AG09319 (cell line): ENCODE measurements at regions not wholly inside any gene's neighbourhood (a gene's known extent, or its start where the extent isn't known, plus 50 kb on each side); places are given as distances from the start of the nearest gene placed in this dataset.
"Not testable (repeated sequence)": the region's sequence is repeated elsewhere in the genome, so short reads cannot be mapped to it uniquely, and the experiment has no call there.

Source experiments
- DNase-seq: peaks from one replicate; pipeline ENCODE4 v3.0.0-alpha.2; 2010; ENCODE audit warnings: low read depth; ENCODE audit errors: extremely low read depth
- CTCF ChIP-seq: IDR thresholded peaks from 2 replicates; pipeline ENCODE4 v1.5.1; 2011; ENCODE audit warnings: low read depth, mild to moderate bottlenecking, inconsistent platforms, low read length, moderate library complexity

DNA sequence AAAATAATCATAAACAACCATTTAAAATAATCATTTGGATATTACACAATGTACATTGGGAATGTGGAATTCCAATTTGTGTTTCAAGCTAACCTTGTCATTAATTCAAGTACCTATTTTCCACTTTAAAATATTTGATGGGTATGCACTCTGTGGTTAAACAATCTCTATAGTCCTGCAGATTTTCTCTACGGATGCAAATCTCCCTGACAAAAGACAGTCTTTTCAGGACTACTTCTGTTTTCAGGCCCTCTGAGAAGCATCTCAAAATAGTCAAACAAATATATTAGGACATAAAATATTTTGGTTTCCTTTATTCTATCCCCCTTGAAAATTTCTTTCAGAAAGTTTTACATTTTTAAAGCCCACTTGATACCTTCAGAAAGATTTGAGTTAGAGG is 735.6 kb upstream of the MBL2 start:
- no peak for DNase-seq

DNA sequence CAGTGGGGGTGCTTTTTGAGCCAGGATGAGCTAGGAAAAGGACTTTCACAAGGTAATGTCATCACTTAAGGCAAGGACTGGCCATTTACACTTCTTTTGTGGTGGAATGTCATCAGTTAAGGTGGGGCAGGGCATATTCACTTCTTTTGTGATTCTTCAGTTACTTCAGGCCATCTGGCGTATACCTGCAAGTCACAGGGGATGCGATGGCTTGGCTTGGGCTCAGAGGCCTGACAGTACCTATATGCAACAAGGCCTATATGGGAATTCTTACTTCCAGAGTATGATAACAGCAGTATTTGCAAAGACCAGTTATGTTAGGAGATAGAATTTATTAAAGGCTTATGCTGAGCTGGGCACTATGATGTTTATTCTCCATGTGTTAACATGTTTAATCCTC is 731.9 kb upstream of the MBL2 start:
- DNase-seq, result not testable (repeated sequence)

More for the DNA sequence above, 735.6 kb upstream of the MBL2 start:
- TF ChIP-seq CTCF, result no peak

- DNase-seq, result no peak
- TF ChIP-seq CTCF, result no peak
These were observed 719.2 kb upstream of the MBL2 start for GRCh38 chr10:53491774-53492173.

DNA sequence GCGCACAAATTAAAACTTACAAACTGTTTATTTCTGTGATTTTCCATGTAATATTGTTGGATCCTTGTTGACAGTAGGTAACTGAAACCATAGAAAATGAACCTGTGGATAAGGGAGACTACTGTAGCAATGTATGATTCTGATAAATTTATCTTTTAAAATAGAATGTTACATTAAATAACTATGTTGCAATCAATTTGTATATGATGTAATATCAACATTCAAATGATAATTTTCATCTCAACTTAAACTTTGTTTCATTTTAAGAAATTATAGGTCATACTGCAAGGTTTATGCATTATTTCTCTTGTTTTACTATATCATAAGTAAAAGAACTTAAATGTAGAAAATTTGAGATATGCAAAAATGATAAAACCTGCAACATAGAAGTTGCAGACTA is 718.0 kb upstream of the MBL2 start:
- DNase-seq, result no peak
- TF ChIP-seq CTCF, result no peak

- no peak for DNase-seq
- TF ChIP-seq CTCF, result no peak
These were observed 717.0 kb upstream of the MBL2 start for GRCh38 chr10:53489335-53490182.

GRCh38 chr10:53487019-53487983 is 714.7 kb upstream of the MBL2 start:
- TF ChIP-seq CTCF, result no peak
- DNase-seq, result no peak

DNA sequence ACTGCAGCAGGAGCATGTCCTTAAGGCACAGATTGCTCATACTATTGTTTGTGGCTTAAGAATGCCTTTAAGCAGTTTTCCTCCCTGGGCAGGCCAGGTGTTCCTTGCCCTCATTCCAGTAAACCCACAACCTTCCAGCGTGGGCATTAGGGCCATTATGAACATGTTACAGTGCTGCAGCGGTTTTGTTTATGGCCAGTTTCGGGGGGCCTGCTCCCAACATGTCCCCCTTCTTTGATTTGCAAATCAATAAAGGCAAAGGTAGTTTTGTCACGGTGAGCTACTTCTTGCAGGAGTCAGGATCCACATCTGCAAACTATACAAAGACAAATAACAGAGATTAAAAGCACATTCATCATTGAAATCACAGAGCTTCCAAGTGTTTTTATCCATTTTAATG is 712.8 kb upstream of the MBL2 start:
- not testable (repeated sequence) for DNase-seq

GRCh38 chr10:53479365-53479764 is 706.8 kb upstream of the MBL2 start:
- TF ChIP-seq CTCF, result no peak
- no peak for DNase-seq
